SK-N-MC (cell line): ENCODE measurements at regions not wholly inside any gene's neighbourhood (a gene's known extent, or its start where the extent isn't known, plus 50 kb on each side); places are given as distances from the start of the nearest gene placed in this dataset.

Experiments used
- EZH2 ChIP-seq: fragments of 200-600 bp; sonication (generic); IDR thresholded peaks from one replicate; pipeline ENCODE4 v1.6.1; 2017; ENCODE audit warnings: antibody characterized with exemption
- POLR2AphosphoS5 ChIP-seq: IDR thresholded peaks from 2 replicates; pipeline ENCODE4 v1.6.1; 2012; ENCODE audit warnings: mild to moderate bottlenecking, low read depth, low read length, borderline replicate concordance

DNA sequence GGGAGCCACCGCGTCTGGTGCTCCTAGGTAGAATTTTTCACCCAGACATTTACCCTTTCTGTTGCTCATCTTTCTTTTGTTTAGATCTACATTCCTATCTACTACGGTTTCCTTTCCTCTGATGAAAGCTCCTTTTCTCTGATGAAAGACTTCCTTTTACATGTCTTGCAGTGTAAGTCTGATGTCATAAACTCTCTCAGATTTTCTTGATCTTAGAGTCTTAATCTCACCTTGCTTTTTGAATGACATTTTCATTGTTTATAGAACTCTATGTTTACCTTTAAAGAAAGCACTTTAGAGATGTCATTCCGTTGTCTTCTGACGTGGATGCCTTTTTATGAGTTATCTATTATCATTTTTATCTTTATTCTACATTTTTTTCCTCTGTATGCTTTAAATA, 171.8 kb upstream of the MTPN start:
- TF ChIP-seq POLR2AphosphoS5 (no peak), EZH2 (no peak)
